ENCODE measurements at regions not wholly inside any gene's neighbourhood (a gene's known extent, or its start where the extent isn't known, plus 50 kb on each side); places are given as distances from the start of the nearest gene placed in this dataset.
A peak's percentile ranks its signal among the peaks of the same experiment; 100 is the strongest.

DNA sequence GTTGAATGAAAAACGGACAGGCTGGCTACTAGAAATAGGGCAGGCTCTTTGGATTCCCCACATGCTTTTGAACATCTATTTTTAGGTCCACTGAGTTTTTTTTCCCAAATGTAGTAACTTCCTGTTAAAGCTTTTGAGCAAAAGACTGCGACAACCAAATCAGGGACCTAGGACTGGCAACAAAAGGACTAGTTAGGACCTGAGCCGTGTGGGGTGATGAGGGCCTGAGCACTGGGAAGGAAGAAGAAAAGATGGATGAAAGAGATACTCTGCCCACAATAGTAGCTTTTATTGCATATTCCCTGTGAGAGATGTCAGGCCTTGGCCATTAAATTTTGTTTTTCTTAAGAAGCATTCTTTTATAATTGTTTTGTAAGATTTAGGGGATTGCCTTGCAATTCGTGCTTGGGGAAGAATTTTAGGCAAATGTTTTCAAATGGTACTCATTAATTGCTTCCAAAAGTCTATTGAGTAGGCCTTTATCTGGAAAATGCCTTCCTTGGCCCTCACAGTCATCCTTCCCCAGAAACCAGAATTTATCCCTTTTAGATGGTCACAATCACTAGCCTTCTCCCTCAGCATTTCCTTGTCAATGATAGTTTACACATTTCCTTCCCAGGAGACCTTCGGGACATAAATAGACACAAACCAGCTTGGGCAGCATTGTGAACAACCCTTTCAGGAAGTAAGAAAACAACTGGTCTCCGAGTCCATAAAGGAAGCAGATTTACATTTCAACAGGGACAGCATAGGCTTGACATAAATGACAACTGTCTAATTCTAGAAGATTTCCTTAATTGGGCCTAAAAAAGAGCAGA lies 166.5 kb downstream of the RMI1 start:
- Histone ChIP-seq H3K27me3 (ENCODE audit: insufficient read depth) (no peaks in the 10 kb centered on the region), H3K9me3 (no peaks in the 10 kb centered on the region), H3K9ac (no peak overlapping the region), H4K20me1 (ENCODE audit: insufficient read depth) (no peaks in the 10 kb centered on the region), H2AFZ (ENCODE audit: low read depth) (no peak overlapping the region; the same call in 1 of the 2 replicates), H3K79me2 (ENCODE audit: insufficient read depth) (no peaks in the 10 kb centered on the region), H3K4me1 (ENCODE audit: control insufficient read depth in 1 of 2, insufficient read depth in 2 of 2, low read depth in 1 of 2, low read length in 1 of 2) (no peaks in the 10 kb centered on the region), H3K27ac (ENCODE audit: low read depth in 2 of 2, low read length in 1 of 2) (peak overlapping the region in 1 of 2 experiments; percentile 51; a peak in 2 of 4 replicates), H3K36me3 (replicated peaks in 1 of 2; ENCODE audit: control insufficient read depth in 1 of 2, insufficient read depth in 2 of 2, low read length in 1 of 2) (no peaks in the 10 kb centered on the region), H3K9me2 (no peaks in the 10 kb centered on the region), H3K4me2 (no peak overlapping the region), H3F3A (replicated peaks; ENCODE audit: insufficient read depth) (no peaks in the 10 kb centered on the region), H3K4me3 (ENCODE audit: low read depth in 2 of 2, low read length in 1 of 2) (no peak overlapping the region)
- WGBS (ENCODE audit: low lambda C conversion rate) = 65% methylated on average over 6 of the region's 6 CpGs
- TF ChIP-seq EZH2phosphoT487 (IDR thresholded peaks at IDR 0.05; ENCODE audit: borderline replicate concordance, low read depth) = no peak
- TF ChIP-seq, protein P1, sequence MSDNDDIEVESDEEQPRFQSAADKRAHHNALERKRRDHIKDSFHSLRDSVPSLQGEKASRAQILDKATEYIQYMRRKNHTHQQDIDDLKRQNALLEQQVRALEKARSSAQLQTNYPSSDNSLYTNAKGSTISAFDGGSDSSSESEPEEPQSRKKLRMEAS (IDR thresholded peaks at IDR 0.05; ENCODE audit: low read depth) = no peak
- TF ChIP-seq TAF1 (IDR thresholded peaks at IDR 0.05; ENCODE audit: borderline replicate concordance, low read depth, low read length) = no peak
- TF ChIP-seq JUND (IDR thresholded peaks at IDR 0.05) = no peak
- no peak for TF ChIP-seq RXRA (IDR thresholded peaks at IDR 0.05; ENCODE audit: borderline replicate concordance, low read depth)
- no peak for DNase-seq
- ChIA-PET POLR2A (interaction anchor here (1.0 kb wide), 1 partner anchor 167 kb away, joined by 3 read pairs; the partner anchor contains the start of gene HNRNPK), CTCF (interaction anchor here (0.8 to 1.5 kb wide), 3 partner anchors 9 to 26 kb away, joined by 3 to 4 read pairs (median 3); no protein-coding TSS in a partner anchor)

DNA sequence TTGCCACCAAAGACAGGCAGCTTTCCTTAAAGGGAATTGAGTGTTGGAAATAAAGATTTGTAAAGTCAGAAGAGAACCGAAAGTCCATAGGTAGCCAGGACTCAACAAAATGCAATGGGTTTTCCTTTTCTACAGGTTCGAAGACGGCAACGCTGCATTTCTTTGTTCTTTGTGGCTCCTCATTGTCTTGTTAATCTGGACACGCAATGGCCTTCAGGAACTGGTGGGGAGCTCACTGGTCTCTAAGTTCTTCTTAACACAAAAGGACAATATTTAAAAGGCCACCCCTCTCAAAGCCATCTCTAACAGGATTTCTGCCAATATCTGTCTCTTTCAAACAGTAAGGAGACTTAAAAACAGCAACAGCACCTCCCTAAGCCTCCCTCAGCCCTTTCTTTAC lies 170.6 kb downstream of the RMI1 start:
- Histone ChIP-seq H3F3A (replicated peaks; ENCODE audit: insufficient read depth) (no peaks in the 10 kb centered on the region), H3K27ac (ENCODE audit: low read depth in 2 of 2, low read length in 1 of 2) (no peak overlapping the region), H2AFZ (ENCODE audit: low read depth) (no peak overlapping the region), H3K4me3 (ENCODE audit: low read depth in 2 of 2, low read length in 1 of 2) (no peak overlapping the region), H3K27me3 (ENCODE audit: insufficient read depth) (no peaks in the 10 kb centered on the region), H3K79me2 (ENCODE audit: insufficient read depth) (no peaks in the 10 kb centered on the region), H3K9me2 (no peaks in the 10 kb centered on the region), H3K9ac (no peak overlapping the region), H3K4me2 (no peak overlapping the region), H3K9me3 (no peaks in the 10 kb centered on the region), H4K20me1 (ENCODE audit: insufficient read depth) (no peaks in the 10 kb centered on the region), H3K36me3 (replicated peaks in 1 of 2; ENCODE audit: control insufficient read depth in 1 of 2, insufficient read depth in 2 of 2, low read length in 1 of 2) (no peaks in the 10 kb centered on the region), H3K4me1 (ENCODE audit: control insufficient read depth in 1 of 2, insufficient read depth in 2 of 2, low read depth in 1 of 2, low read length in 1 of 2) (no peaks in the 10 kb centered on the region)
- TF ChIP-seq ELF1 (IDR thresholded peaks at IDR 0.05) = no peak
- TF ChIP-seq RAD21 (IDR thresholded peaks at IDR 0.05; ENCODE audit: low read length) = no peak
- no peak for TF ChIP-seq TAF1 (IDR thresholded peaks at IDR 0.05; ENCODE audit: borderline replicate concordance, low read depth, low read length)
- TF ChIP-seq, protein P2, sequence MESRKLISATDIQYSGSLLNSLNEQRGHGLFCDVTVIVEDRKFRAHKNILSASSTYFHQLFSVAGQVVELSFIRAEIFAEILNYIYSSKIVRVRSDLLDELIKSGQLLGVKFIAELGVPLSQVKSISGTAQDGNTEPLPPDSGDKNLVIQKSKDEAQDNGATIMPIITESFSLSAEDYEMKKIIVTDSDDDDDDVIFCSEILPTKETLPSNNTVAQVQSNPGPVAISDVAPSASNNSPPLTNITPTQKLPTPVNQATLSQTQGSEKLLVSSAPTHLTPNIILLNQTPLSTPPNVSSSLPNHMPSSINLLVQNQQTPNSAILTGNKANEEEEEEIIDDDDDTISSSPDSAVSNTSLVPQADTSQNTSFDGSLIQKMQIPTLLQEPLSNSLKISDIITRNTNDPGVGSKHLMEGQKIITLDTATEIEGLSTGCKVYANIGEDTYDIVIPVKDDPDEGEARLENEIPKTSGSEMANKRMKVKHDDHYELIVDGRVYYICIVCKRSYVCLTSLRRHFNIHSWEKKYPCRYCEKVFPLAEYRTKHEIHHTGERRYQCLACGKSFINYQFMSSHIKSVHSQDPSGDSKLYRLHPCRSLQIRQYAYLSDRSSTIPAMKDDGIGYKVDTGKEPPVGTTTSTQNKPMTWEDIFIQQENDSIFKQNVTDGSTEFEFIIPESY (IDR thresholded peaks at IDR 0.05; ENCODE audit: borderline replicate concordance, low read depth) = no peak
- no peak for TF ChIP-seq SIN3A (IDR thresholded peaks at IDR 0.05; ENCODE audit: borderline replicate concordance, low read depth, low read length)
- TF ChIP-seq FOXJ3 (CRISPR knock-in tag; IDR thresholded peaks at IDR 0.05) = no peak
- TF ChIP-seq MEF2A (IDR thresholded peaks at IDR 0.05; ENCODE audit: borderline replicate concordance, low read depth) = no peak
- no peak for TF ChIP-seq POLR2AphosphoS5 (IDR thresholded peaks at IDR 0.05; ENCODE audit: low read depth, low read length)
- no peak for TF ChIP-seq REST (IDR thresholded peaks at IDR 0.05; ENCODE audit: low read depth, low read length)
- TF ChIP-seq, protein P3, sequence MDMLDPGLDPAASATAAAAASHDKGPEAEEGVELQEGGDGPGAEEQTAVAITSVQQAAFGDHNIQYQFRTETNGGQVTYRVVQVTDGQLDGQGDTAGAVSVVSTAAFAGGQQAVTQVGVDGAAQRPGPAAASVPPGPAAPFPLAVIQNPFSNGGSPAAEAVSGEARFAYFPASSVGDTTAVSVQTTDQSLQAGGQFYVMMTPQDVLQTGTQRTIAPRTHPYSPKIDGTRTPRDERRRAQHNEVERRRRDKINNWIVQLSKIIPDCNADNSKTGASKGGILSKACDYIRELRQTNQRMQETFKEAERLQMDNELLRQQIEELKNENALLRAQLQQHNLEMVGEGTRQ (IDR thresholded peaks at IDR 0.05; ENCODE audit: borderline replicate concordance, low read depth, low read length) = no peak
- no peak for TF ChIP-seq RFX5 (IDR thresholded peaks at IDR 0.05; ENCODE audit: low read length)
- no peak for TF ChIP-seq EP300 (IDR thresholded peaks at IDR 0.05; ENCODE audit: borderline replicate concordance in 1 of 2, low read depth in 1 of 2, low read length in 1 of 2)
- no peak for TF ChIP-seq NRF1 (IDR thresholded peaks at IDR 0.05; ENCODE audit: low read depth, low read length)
- no peak for TF ChIP-seq TCF12 (IDR thresholded peaks at IDR 0.05)
- TF ChIP-seq, protein P1 (IDR thresholded peaks at IDR 0.05; ENCODE audit: low read depth) = no peak
- TF ChIP-seq JUND (IDR thresholded peaks at IDR 0.05) = no peak
- TF ChIP-seq GATA2 (CRISPR knock-in tag; IDR thresholded peaks at IDR 0.05) = no peak
- CTCF ChIA-PET = interaction anchor here (1.0 kb wide), 1 partner anchor 15 kb away, joined by 4 read pairs; no protein-coding TSS in a partner anchor
- POLR2A ChIA-PET = no interaction called here
- no peak for DNase-seq
- WGBS (ENCODE audit: low lambda C conversion rate) = 89% methylated on average over 5 of the region's 5 CpGs

Measured in SK-N-SH (cell line).